ENCODE measurements at regions not wholly inside any gene's neighbourhood (a gene's known extent, or its start where the extent isn't known, plus 50 kb on each side); places are given as distances from the start of the nearest gene placed in this dataset.

DNA sequence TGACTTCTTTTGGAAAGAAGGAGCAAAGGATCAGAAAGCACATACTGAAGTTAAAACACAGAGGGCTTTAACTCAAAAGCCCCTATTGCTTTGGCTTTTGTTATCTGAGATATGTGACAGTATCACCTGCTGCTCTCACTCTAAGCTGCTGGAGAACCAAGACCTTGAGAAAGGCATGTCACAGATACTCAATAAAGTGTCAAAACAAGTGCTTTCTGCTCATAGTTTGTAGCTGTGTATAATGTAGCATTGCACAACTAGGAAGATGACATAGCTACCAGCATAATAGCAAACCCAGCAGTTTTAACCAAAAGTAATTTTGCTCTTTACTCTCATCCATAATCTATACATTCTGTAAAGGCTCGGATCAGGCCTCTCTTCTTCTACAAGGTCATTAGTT is 159.6 kb downstream of the LHFPL1 start:
- no peak for TF ChIP-seq EP300 (IDR thresholded peaks at IDR 0.05; ENCODE audit: borderline replicate concordance in 1 of 2, low read depth in 2 of 2, low read length in 2 of 2)
- TF ChIP-seq TBP (IDR thresholded peaks at IDR 0.05; ENCODE audit: low read depth, low read length) = no peak
- TF ChIP-seq RAD21 (IDR thresholded peaks at IDR 0.05 in 1 of 2, conservative IDR thresholded peaks at IDR 0.05 in 1 of 2; ENCODE audit: low read depth in 2 of 2, low read length in 2 of 2) = no peak
- TF ChIP-seq, protein P1, sequence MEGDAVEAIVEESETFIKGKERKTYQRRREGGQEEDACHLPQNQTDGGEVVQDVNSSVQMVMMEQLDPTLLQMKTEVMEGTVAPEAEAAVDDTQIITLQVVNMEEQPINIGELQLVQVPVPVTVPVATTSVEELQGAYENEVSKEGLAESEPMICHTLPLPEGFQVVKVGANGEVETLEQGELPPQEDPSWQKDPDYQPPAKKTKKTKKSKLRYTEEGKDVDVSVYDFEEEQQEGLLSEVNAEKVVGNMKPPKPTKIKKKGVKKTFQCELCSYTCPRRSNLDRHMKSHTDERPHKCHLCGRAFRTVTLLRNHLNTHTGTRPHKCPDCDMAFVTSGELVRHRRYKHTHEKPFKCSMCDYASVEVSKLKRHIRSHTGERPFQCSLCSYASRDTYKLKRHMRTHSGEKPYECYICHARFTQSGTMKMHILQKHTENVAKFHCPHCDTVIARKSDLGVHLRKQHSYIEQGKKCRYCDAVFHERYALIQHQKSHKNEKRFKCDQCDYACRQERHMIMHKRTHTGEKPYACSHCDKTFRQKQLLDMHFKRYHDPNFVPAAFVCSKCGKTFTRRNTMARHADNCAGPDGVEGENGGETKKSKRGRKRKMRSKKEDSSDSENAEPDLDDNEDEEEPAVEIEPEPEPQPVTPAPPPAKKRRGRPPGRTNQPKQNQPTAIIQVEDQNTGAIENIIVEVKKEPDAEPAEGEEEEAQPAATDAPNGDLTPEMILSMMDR (IDR thresholded peaks at IDR 0.05; ENCODE audit: control extremely low read depth in 1 of 3, insufficient read depth in 1 of 3, low read depth in 1 of 3, low read length in 3 of 3) = no peak
- TF ChIP-seq TAF1 (IDR thresholded peaks at IDR 0.05; ENCODE audit: low read depth, low read length) = no peak
- no peak for TF ChIP-seq NRF1 (IDR thresholded peaks at IDR 0.05; ENCODE audit: low read depth, low read length)
- TF ChIP-seq SIRT6 (IDR thresholded peaks at IDR 0.05; ENCODE audit: low read length) = no peak
- TF ChIP-seq CHD1 (IDR thresholded peaks at IDR 0.05; ENCODE audit: low read depth, low read length) = no peak
- TF ChIP-seq YY1 (IDR thresholded peaks at IDR 0.05; ENCODE audit: low read depth, low read length) = no peak
- no peak for TF ChIP-seq POLR2AphosphoS5 (IDR thresholded peaks at IDR 0.05; ENCODE audit: low read depth, low read length)
- TF ChIP-seq, protein P2, sequence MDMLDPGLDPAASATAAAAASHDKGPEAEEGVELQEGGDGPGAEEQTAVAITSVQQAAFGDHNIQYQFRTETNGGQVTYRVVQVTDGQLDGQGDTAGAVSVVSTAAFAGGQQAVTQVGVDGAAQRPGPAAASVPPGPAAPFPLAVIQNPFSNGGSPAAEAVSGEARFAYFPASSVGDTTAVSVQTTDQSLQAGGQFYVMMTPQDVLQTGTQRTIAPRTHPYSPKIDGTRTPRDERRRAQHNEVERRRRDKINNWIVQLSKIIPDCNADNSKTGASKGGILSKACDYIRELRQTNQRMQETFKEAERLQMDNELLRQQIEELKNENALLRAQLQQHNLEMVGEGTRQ (IDR thresholded peaks at IDR 0.05; ENCODE audit: low read length) = no peak
